Neuronal stem cell (in vitro differentiated cells): ENCODE measurements at regions not wholly inside any gene's neighbourhood (a gene's known extent, or its start where the extent isn't known, plus 50 kb on each side); places are given as distances from the start of the nearest gene placed in this dataset.
A peak's percentile ranks its signal among the peaks of the same experiment; 100 is the strongest.

Source experiments
- DNase-seq: peaks from one replicate; pipeline ENCODE4 v3.0.0-alpha.2; 2013; ENCODE audit warnings: low spot score
- H2AFZ ChIP-seq: one replicate; pipeline ENCODE4 v1.6.1; 2013; ENCODE audit warnings: mild to moderate bottlenecking, low read length, inconsistent platforms
- H2AK5ac ChIP-seq: 2 replicates; pipeline ENCODE4 v1.6.1; 2013; ENCODE audit warnings: low read depth, mild to moderate bottlenecking, inconsistent platforms, low read length, moderate library complexity, mixed read lengths
- H2BK120ac ChIP-seq: 2 replicates; pipeline ENCODE4 v1.6.1; 2013; ENCODE audit warnings: low read depth, mild to moderate bottlenecking, inconsistent platforms, low read length, moderate library complexity, mixed read lengths
- H2BK12ac ChIP-seq: one replicate; pipeline ENCODE4 v1.6.1; 2013; ENCODE audit warnings: low read length, inconsistent platforms
- H2BK15ac ChIP-seq: 2 replicates; pipeline ENCODE4 v1.6.1; 2013; ENCODE audit warnings: mild to moderate bottlenecking, low read length, inconsistent platforms, mixed read lengths
- H2BK5ac ChIP-seq: one replicate; pipeline ENCODE4 v1.6.1; 2013; ENCODE audit warnings: inconsistent platforms, mild to moderate bottlenecking, low read length, moderate library complexity
- H3K14ac ChIP-seq: one replicate; pipeline ENCODE4 v1.6.1; 2013; ENCODE audit warnings: low read length, inconsistent platforms
- H3K18ac ChIP-seq: 2 replicates; pipeline ENCODE4 v1.6.1; 2013; ENCODE audit warnings: low read length, inconsistent platforms
- H3K23ac ChIP-seq: 2 replicates; pipeline ENCODE4 v1.6.1; 2013; ENCODE audit warnings: low read depth, mild to moderate bottlenecking, mixed read lengths, low read length, inconsistent platforms; ENCODE audit not compliant: poor library complexity
- H3K27ac ChIP-seq: replicated peaks from 3 replicates; pipeline ENCODE4 v1.5.1; 2013; ENCODE audit warnings: low read length, inconsistent platforms
- H3K27me3 ChIP-seq, 3 experiments: 2 replicates each; pipeline ENCODE4 v1.6.1; 2013; ENCODE audit warnings: low read length in 3 of 3, mild to moderate bottlenecking in 2 of 3, inconsistent platforms in 1 of 3, low read depth in 1 of 3, mixed read lengths in 1 of 3, moderate library complexity in 1 of 3; ENCODE audit not compliant: control insufficient read depth in 3 of 3, insufficient read depth in 3 of 3
- H3K36me3 ChIP-seq, 2 donors: replicated peaks in 1 of 2; 2 replicates each; pipeline ENCODE4 v1.6.1; 2013; ENCODE audit warnings: low read length in 2 of 2; ENCODE audit not compliant: control insufficient read depth in 2 of 2, insufficient read depth in 2 of 2
- H3K4ac ChIP-seq: 2 replicates; pipeline ENCODE4 v1.6.1; 2013; ENCODE audit warnings: inconsistent platforms, mild to moderate bottlenecking, low read length, moderate library complexity
- H3K4me1 ChIP-seq, 2 donors: 1 replicate in 1 of 2; 2 replicates in 1 of 2; pipeline ENCODE4 v1.6.1; 2013; ENCODE audit warnings: low read length in 2 of 2, low read depth in 1 of 2; ENCODE audit not compliant: control insufficient read depth in 2 of 2, insufficient read depth in 1 of 2
- H3K4me2 ChIP-seq: one replicate; pipeline ENCODE4 v1.6.1; 2013; ENCODE audit warnings: mild to moderate bottlenecking, low read length, inconsistent platforms; ENCODE audit not compliant: insufficient read depth, poor library complexity, severe bottlenecking
- H3K4me3 ChIP-seq, 2 donors: 2 replicates each; pipeline ENCODE4 v1.5.1; 2013; ENCODE audit warnings: low read length in 2 of 2, mild to moderate bottlenecking in 2 of 2, inconsistent platforms in 1 of 2, moderate library complexity in 1 of 2
- H3K79me1 ChIP-seq: one replicate; pipeline ENCODE4 v1.6.1; 2013; ENCODE audit warnings: low read depth, mild to moderate bottlenecking, inconsistent platforms, low read length, moderate library complexity
- H3K9ac ChIP-seq: one replicate; pipeline ENCODE4 v1.6.1; 2013; ENCODE audit warnings: mild to moderate bottlenecking, low read depth, low read length, inconsistent platforms; ENCODE audit not compliant: poor library complexity
- H3K9me3 ChIP-seq, 2 donors: replicated peaks in 1 of 2; 2 replicates each; pipeline versions ENCODE3 to v1.6.1; 2013; ENCODE audit warnings: low read length in 2 of 2, mild to moderate bottlenecking in 2 of 2, inconsistent platforms in 1 of 2, low read depth in 1 of 2, mixed read lengths in 1 of 2, moderate library complexity in 1 of 2; ENCODE audit not compliant: control insufficient read depth in 2 of 2, insufficient read depth in 1 of 2
- H4K8ac ChIP-seq: one replicate; pipeline ENCODE4 v1.6.1; 2013; ENCODE audit warnings: low read depth, mild to moderate bottlenecking, inconsistent platforms, low read length, moderate library complexity
- H4K91ac ChIP-seq: one replicate; pipeline ENCODE4 v1.6.1; 2013; ENCODE audit warnings: low read length, low read depth, mild to moderate bottlenecking, inconsistent platforms; ENCODE audit not compliant: poor library complexity
- WGBS, 2 donors: extraction: QIAGEN DNeasy Blood & Tissue Kit; methylation state at CpG; one replicate each; pipeline ENCODE4 v1.1.7; 2013; ENCODE audit warnings: missing lambda C conversion rate in 2 of 2, mixed read lengths in 1 of 2; ENCODE audit not compliant: insufficient read length in 2 of 2, insufficient replicate concordance in 1 of 2; ENCODE audit errors: extremely low coverage in 2 of 2; 5-methylcytosine and 5-hydroxymethylcytosine counted together

- H3K4me3 ChIP-seq: no peak overlapping the region
- no peak overlapping the region for H3K4ac ChIP-seq
- no peak overlapping the region for H3K27ac ChIP-seq
- H3K18ac ChIP-seq: no peak overlapping the region
- H2BK120ac ChIP-seq: no peak overlapping the region
- no peaks in the 10 kb centered on the region for H3K27me3 ChIP-seq
- no peaks in the 10 kb centered on the region for H3K79me1 ChIP-seq
- no peak overlapping the region for H3K9ac ChIP-seq
- peak overlapping the region; percentile 8 for H2AFZ ChIP-seq
- H3K4me1 ChIP-seq: no peaks in the 10 kb centered on the region
- no peaks in the 10 kb centered on the region for H3K9me3 ChIP-seq
- no peak overlapping the region for H4K8ac ChIP-seq
- H3K23ac ChIP-seq: no peak overlapping the region
- H2AK5ac ChIP-seq: no peak overlapping the region
- H2BK12ac ChIP-seq: no peak overlapping the region
- no peaks in the 10 kb centered on the region for H3K36me3 ChIP-seq
- no peak overlapping the region for H4K91ac ChIP-seq
- no peak overlapping the region for H2BK5ac ChIP-seq
- no peak overlapping the region for H3K4me2 ChIP-seq
- H2BK15ac ChIP-seq: no peak overlapping the region
- no peak overlapping the region for H3K14ac ChIP-seq
- DNase-seq: no peak
- no CpG with 5 or more reads among the region's 2 CpGs for WGBS, 2 donors
Observed at GRCh38 chr4:126046081-126046614, 731.4 kb downstream of the FAT4 start.

GRCh38 chr4:126047114-126047513 is 732.4 kb downstream of the FAT4 start:
- no peak overlapping the region for H2BK12ac ChIP-seq
- no peaks in the 10 kb centered on the region for H3K9me3 ChIP-seq
- no peak overlapping the region for H3K18ac ChIP-seq
- H3K4ac ChIP-seq: no peak overlapping the region
- no peak overlapping the region for H3K23ac ChIP-seq
- no peaks in the 10 kb centered on the region for H3K79me1 ChIP-seq
- no peaks in the 10 kb centered on the region for H3K36me3 ChIP-seq
- no peak overlapping the region for H2AK5ac ChIP-seq
- no peak overlapping the region for H4K91ac ChIP-seq
- no peaks in the 10 kb centered on the region for H3K4me1 ChIP-seq
- H3K14ac ChIP-seq: no peak overlapping the region
- no peak overlapping the region for H3K9ac ChIP-seq
- H3K4me3 ChIP-seq: no peak overlapping the region
- H2BK120ac ChIP-seq: no peak overlapping the region
- H2AFZ ChIP-seq: no peak overlapping the region
- no peak overlapping the region for H2BK5ac ChIP-seq
- H3K27ac ChIP-seq: no peak overlapping the region
- no peak overlapping the region for H4K8ac ChIP-seq
- no peak for DNase-seq
- H3K4me2 ChIP-seq: no peak overlapping the region
- no peaks in the 10 kb centered on the region for H3K27me3 ChIP-seq
- no CpG with 5 or more reads among the region's 1 CpG for WGBS, 2 donors
- no peak overlapping the region for H2BK15ac ChIP-seq

GRCh38 chr4:126051689-126052424 is 737.1 kb downstream of the FAT4 start:
- WGBS, 2 donors: no CpG with 5 or more reads among the region's 1 CpG
- no peak overlapping the region for H2BK15ac ChIP-seq
- H2BK12ac ChIP-seq: no peak overlapping the region
- no peak overlapping the region for H3K27ac ChIP-seq
- no peak overlapping the region for H4K91ac ChIP-seq
- no peak overlapping the region for H3K4ac ChIP-seq
- no peak overlapping the region for H2AK5ac ChIP-seq
- no peak overlapping the region for H3K23ac ChIP-seq
- no peak overlapping the region for H2BK5ac ChIP-seq
- no peak for DNase-seq
- no peak overlapping the region for H2BK120ac ChIP-seq
- no peaks in the 10 kb centered on the region for H3K4me1 ChIP-seq
- H3K4me3 ChIP-seq: no peak overlapping the region
- H4K8ac ChIP-seq: no peak overlapping the region
- H3K18ac ChIP-seq: no peak overlapping the region
- H3K79me1 ChIP-seq: no peaks in the 10 kb centered on the region
- no peaks in the 10 kb centered on the region for H3K36me3 ChIP-seq
- H3K4me2 ChIP-seq: no peak overlapping the region
- H2AFZ ChIP-seq: no peak overlapping the region
- H3K9me3 ChIP-seq: no peaks in the 10 kb centered on the region
- no peak overlapping the region for H3K9ac ChIP-seq
- no peaks in the 10 kb centered on the region for H3K27me3 ChIP-seq
- no peak overlapping the region for H3K14ac ChIP-seq

GRCh38 chr4:126056116-126056650 is 741.4 kb downstream of the FAT4 start:
- no peak for DNase-seq
- Histone ChIP-seq H3K9me3 (no peaks in the 10 kb centered on the region), H2BK5ac (no peak overlapping the region), H2AFZ (no peak overlapping the region), H4K91ac (no peak overlapping the region), H3K4me3 (no peak overlapping the region), H2AK5ac (no peak overlapping the region), H3K27ac (no peak overlapping the region), H3K4me1 (no peaks in the 10 kb centered on the region), H3K14ac (no peak overlapping the region), H3K18ac (no peak overlapping the region), H3K27me3 (no peaks in the 10 kb centered on the region), H4K8ac (no peak overlapping the region), H3K9ac (no peak overlapping the region), H3K4me2 (no peak overlapping the region), H3K79me1 (no peaks in the 10 kb centered on the region), H2BK120ac (no peak overlapping the region), H2BK12ac (no peak overlapping the region), H3K23ac (no peak overlapping the region), H3K4ac (no peak overlapping the region), H3K36me3 (no peaks in the 10 kb centered on the region), H2BK15ac (no peak overlapping the region)
- WGBS, 2 donors: no CpG with 5 or more reads among the region's 2 CpGs
